LNCaP clone FGC (cell line): ENCODE measurements at regions not wholly inside any gene's neighbourhood (a gene's known extent, or its start where the extent isn't known, plus 50 kb on each side); places are given as distances from the start of the nearest gene placed in this dataset.
A peak's percentile ranks its signal among the peaks of the same experiment; 100 is the strongest.

Source experiments
- DNase-seq: peaks from one replicate; pipeline ENCODE4 v3.0.0-alpha.2; 2011; ENCODE audit warnings: low read depth
- H3K4me3 ChIP-seq: 2 replicates; pipeline ENCODE4 v1.5.1; 2011; ENCODE audit warnings: mild to moderate bottlenecking, low read depth, low read length, control low read depth
- TF ChIP-seq, protein P1 (sequence below): IDR thresholded peaks from 2 replicates; pipeline ENCODE4 v1.5.1; 2012; ENCODE audit warnings: mild to moderate bottlenecking; ENCODE audit not compliant: control insufficient read depth, insufficient read depth; ENCODE audit errors: extremely low read depth

DNA sequence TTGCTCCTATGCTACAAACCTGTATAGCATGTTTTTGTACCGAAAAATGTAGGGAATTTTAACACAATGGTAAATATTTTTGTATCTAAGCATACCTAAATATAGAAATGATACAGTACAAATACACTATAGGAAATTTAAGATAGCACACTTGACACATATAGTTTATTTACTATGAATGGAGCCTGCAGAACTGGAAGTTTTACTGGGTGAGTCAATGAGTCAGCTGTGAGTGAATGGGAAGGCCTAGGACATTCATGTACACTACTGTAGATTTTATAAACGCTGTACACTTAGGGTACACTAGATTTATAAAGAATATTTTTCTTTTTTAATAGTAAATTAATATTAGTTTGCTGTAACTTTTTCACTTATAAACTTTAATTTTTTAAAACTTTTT, 707.7 kb upstream of the EPHA6 start:
- no peak overlapping the region for H3K4me3 ChIP-seq
- TF ChIP-seq, protein P1, sequence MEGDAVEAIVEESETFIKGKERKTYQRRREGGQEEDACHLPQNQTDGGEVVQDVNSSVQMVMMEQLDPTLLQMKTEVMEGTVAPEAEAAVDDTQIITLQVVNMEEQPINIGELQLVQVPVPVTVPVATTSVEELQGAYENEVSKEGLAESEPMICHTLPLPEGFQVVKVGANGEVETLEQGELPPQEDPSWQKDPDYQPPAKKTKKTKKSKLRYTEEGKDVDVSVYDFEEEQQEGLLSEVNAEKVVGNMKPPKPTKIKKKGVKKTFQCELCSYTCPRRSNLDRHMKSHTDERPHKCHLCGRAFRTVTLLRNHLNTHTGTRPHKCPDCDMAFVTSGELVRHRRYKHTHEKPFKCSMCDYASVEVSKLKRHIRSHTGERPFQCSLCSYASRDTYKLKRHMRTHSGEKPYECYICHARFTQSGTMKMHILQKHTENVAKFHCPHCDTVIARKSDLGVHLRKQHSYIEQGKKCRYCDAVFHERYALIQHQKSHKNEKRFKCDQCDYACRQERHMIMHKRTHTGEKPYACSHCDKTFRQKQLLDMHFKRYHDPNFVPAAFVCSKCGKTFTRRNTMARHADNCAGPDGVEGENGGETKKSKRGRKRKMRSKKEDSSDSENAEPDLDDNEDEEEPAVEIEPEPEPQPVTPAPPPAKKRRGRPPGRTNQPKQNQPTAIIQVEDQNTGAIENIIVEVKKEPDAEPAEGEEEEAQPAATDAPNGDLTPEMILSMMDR, result no peak
- peak; percentile 56 for DNase-seq
